TTC549 (cell line): ENCODE measurements at regions not wholly inside any gene's neighbourhood (a gene's known extent, or its start where the extent isn't known, plus 50 kb on each side); places are given as distances from the start of the nearest gene placed in this dataset.

Experiments
- FAIRE-seq: peaks from 2 replicates; lab custom pipeline; 2012; peaks lifted over from hg19 to GRCh38; lab: Jason Lieb, UNC

DNA sequence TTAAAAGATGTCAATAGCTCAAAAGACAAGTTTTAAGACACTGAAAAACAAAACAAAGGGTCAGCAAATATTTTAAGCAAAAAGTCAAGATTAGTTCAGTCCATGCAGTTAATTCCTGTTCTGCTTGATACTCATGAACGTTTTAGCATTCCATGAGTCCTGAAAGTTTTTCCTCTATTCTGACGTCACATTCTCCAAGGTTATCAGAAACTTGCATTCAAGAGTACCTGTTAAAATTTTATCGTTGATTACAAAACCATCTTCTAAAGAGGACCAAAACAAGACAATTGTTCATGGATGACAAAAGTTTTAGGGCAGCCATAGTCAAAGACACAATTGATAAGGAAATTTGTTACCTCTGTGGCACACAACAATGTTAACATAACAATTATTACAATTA, 52.5 kb upstream of the VOPP1 start:
- FAIRE-seq: no peak

DNA sequence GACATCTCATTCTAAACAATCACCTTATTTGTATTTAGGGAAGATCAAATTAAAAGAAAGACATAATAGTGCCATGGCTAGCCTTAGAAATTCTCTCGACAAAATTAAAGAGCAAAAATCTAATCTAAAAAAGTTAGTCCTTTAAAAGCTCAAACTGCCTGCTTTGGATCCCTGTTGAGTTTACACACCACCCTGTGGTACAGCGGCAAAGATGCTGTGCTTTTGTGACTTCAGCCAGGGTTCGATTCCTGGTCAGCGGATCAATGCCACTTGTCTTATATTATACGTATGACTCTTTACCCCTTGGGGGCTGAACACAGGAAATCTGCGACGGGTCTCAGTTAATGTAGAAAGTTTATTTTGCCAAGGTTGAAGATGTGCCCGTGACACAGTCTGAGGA, 51.3 kb upstream of the VOPP1 start:
- FAIRE-seq: no peak

GRCh38 chr7:55622241-55622640, 49.9 kb upstream of the VOPP1 start:
- FAIRE-seq: no peak
